Mucosa of stomach (tissue), 1 donor: ENCODE measurements at regions not wholly inside any gene's neighbourhood (a gene's known extent, or its start where the extent isn't known, plus 50 kb on each side); places are given as distances from the start of the nearest gene placed in this dataset.

Source experiments
- H3K27me3 ChIP-seq: one replicate; pipeline ENCODE4 v1.7.0; 2013; ENCODE audit warnings: mild to moderate bottlenecking, low read length; ENCODE audit not compliant: control insufficient read depth, insufficient read depth
- H3K36me3 ChIP-seq: one replicate; pipeline ENCODE4 v1.7.0; 2013; ENCODE audit warnings: low read length; ENCODE audit not compliant: control insufficient read depth, insufficient read depth
- H3K4me1 ChIP-seq: one replicate; pipeline ENCODE4 v1.7.0; 2013; ENCODE audit warnings: mild to moderate bottlenecking, low read length; ENCODE audit not compliant: control insufficient read depth, insufficient read depth
- H3K4me3 ChIP-seq: one replicate; pipeline ENCODE4 v1.7.0; 2013; ENCODE audit warnings: low read length
- H3K9ac ChIP-seq: one replicate; pipeline ENCODE4 v1.7.0; 2013; ENCODE audit warnings: mild to moderate bottlenecking, low read length, moderate library complexity
- H3K9me3 ChIP-seq: one replicate; pipeline ENCODE4 v1.7.0; 2013; ENCODE audit warnings: mild to moderate bottlenecking, low read length, moderate library complexity; ENCODE audit not compliant: control insufficient read depth
- donor health status: Pancreatic carcinoma.

- Histone ChIP-seq H3K9me3 (no peaks in the 10 kb centered on the region), H3K4me3 (no peak overlapping the region), H3K4me1 (no peaks in the 10 kb centered on the region), H3K36me3 (no peaks in the 10 kb centered on the region), H3K27me3 (no peaks in the 10 kb centered on the region), H3K9ac (no peak overlapping the region)
Observed at GRCh38 chr2:13877571-13877970, 754.9 kb upstream of the LRATD1 start.

- no peak overlapping the region for H3K9ac ChIP-seq
- H3K27me3 ChIP-seq, result no peaks in the 10 kb centered on the region
- H3K4me3 ChIP-seq, result no peak overlapping the region
- no peaks in the 10 kb centered on the region for H3K36me3 ChIP-seq
- no peaks in the 10 kb centered on the region for H3K4me1 ChIP-seq
- no peaks in the 10 kb centered on the region for H3K9me3 ChIP-seq
Observed at GRCh38 chr2:13884291-13884976, 748.1 kb upstream of the LRATD1 start.

DNA sequence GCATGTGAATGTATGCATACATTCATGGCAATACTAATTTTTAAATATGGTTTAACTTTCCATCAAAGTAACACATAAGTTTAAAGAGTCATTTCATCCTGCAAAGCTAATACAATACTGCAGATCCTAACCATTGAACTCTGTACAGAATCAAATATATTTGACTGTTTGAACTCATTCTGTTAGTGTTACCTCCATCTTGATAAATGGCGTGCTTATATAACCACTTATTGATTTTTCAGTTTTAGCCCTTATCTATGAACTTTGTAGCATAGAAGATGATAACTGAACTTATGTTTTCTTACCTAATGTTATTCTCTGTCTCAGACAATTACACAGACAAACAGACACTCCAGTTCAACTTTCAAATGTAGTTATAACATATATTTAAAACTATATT is 731.0 kb upstream of the LRATD1 start:
- Histone ChIP-seq H3K9me3 (no peaks in the 10 kb centered on the region), H3K27me3 (no peaks in the 10 kb centered on the region), H3K9ac (no peak overlapping the region), H3K4me1 (no peaks in the 10 kb centered on the region), H3K4me3 (no peak overlapping the region), H3K36me3 (no peaks in the 10 kb centered on the region)

DNA sequence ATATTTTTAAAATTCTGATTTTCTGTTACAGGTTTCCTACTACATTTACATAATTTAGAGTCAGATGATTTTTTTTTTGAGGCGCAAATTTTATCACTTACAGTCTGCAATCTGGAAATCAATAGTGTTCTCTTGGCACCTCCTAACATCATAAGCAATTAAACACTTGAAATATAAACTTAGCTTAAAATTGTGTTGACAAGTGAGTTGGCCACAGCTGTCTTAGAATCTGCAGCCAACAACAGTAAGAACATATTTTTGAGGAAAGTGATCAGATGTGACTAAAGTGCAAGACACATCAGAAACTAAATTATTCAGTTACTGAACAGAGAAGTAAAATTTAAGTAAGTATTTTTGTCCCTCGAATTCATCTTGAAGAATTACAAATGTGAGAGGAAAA is 726.7 kb upstream of the LRATD1 start:
- no peaks in the 10 kb centered on the region for H3K4me1 ChIP-seq
- H3K36me3 ChIP-seq, result no peaks in the 10 kb centered on the region
- no peak overlapping the region for H3K9ac ChIP-seq
- no peaks in the 10 kb centered on the region for H3K27me3 ChIP-seq
- no peaks in the 10 kb centered on the region for H3K9me3 ChIP-seq
- no peak overlapping the region for H3K4me3 ChIP-seq

DNA sequence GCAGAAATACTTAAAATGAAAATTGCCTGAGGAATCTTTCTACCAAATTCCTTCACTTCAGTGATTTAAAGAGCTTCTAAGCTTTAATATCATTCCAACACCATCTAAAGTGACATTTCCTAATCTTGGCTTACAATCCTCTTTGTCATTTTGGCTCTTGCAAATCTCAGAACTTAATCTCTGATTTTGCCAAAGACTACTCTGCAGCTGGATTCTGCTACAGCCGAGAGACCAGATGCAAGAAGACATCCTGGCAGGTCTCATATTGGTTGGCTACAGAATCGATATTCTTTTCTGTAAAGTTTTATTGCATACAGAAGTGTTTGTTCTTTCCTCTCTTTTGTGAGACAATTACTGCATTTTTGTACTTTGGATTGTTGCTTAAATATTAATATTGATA is 716.5 kb upstream of the LRATD1 start:
- Histone ChIP-seq H3K27me3 (no peaks in the 10 kb centered on the region), H3K9ac (no peak overlapping the region), H3K4me3 (no peak overlapping the region), H3K4me1 (no peaks in the 10 kb centered on the region), H3K9me3 (no peaks in the 10 kb centered on the region), H3K36me3 (no peaks in the 10 kb centered on the region)

DNA sequence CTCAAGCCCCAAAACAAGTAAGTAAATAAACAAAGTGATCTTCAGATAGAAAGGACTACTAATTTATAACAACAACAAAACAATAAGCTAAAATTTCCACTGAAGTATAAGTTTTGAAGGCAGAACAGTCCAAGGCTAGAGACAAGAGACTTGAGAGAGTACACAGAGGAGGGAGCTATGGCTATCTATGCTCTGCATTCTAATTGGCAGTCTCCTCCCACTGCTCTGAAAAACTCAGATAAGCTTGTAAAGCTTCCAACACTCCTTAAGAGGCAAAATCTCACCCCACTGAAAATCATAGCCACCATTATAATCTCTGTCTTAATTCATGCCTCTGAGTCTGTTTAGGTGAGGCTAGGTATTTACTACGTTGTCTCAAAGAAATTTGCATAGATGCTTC is 714.6 kb upstream of the LRATD1 start:
- no peak overlapping the region for H3K9ac ChIP-seq
- no peaks in the 10 kb centered on the region for H3K36me3 ChIP-seq
- H3K9me3 ChIP-seq, result no peaks in the 10 kb centered on the region
- H3K4me3 ChIP-seq, result no peak overlapping the region
- no peaks in the 10 kb centered on the region for H3K27me3 ChIP-seq
- no peaks in the 10 kb centered on the region for H3K4me1 ChIP-seq

GRCh38 chr2:13919981-13920382 is 712.5 kb upstream of the LRATD1 start:
- no peaks in the 10 kb centered on the region for H3K9me3 ChIP-seq
- H3K27me3 ChIP-seq, result no peaks in the 10 kb centered on the region
- H3K4me1 ChIP-seq, result no peaks in the 10 kb centered on the region
- no peak overlapping the region for H3K9ac ChIP-seq
- H3K4me3 ChIP-seq, result no peak overlapping the region
- no peaks in the 10 kb centered on the region for H3K36me3 ChIP-seq

GRCh38 chr2:13921245-13921644 is 711.3 kb upstream of the LRATD1 start:
- Histone ChIP-seq H3K27me3 (no peaks in the 10 kb centered on the region), H3K36me3 (no peaks in the 10 kb centered on the region), H3K4me3 (no peak overlapping the region), H3K4me1 (no peaks in the 10 kb centered on the region), H3K9ac (no peak overlapping the region), H3K9me3 (no peaks in the 10 kb centered on the region)

- H3K36me3 ChIP-seq, result no peaks in the 10 kb centered on the region
- no peak overlapping the region for H3K9ac ChIP-seq
- no peaks in the 10 kb centered on the region for H3K4me1 ChIP-seq
- no peaks in the 10 kb centered on the region for H3K27me3 ChIP-seq
- no peak overlapping the region for H3K4me3 ChIP-seq
- H3K9me3 ChIP-seq, result no peaks in the 10 kb centered on the region
Observed at GRCh38 chr2:13923823-13924222, 708.7 kb upstream of the LRATD1 start.

- Histone ChIP-seq H3K9ac (no peak overlapping the region), H3K36me3 (no peaks in the 10 kb centered on the region), H3K9me3 (no peaks in the 10 kb centered on the region), H3K4me1 (no peaks in the 10 kb centered on the region), H3K27me3 (no peaks in the 10 kb centered on the region), H3K4me3 (no peak overlapping the region)
Observed at GRCh38 chr2:13942111-13942510, 690.4 kb upstream of the LRATD1 start.

DNA sequence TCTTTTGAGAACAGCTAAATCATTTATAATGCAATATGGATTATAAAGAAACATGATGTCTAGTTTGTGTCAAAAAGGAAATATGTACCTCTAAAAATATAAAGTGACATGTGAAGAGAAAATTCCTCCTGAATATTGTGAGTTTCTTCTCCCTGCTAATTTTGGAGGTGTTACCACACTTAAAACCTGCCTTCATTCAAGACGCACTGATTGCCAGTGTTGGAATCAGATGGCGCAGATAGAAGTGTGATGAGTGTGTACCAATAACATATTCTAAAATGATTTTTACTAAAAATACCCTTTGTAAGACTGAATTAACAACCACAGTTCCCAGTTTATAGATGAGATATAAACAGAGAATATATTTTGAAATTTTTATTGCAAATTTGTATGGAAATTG is 681.8 kb upstream of the LRATD1 start:
- H3K4me3 ChIP-seq, result no peak overlapping the region
- no peaks in the 10 kb centered on the region for H3K4me1 ChIP-seq
- no peak overlapping the region for H3K9ac ChIP-seq
- H3K9me3 ChIP-seq, result no peaks in the 10 kb centered on the region
- no peaks in the 10 kb centered on the region for H3K27me3 ChIP-seq
- no peaks in the 10 kb centered on the region for H3K36me3 ChIP-seq

GRCh38 chr2:13968811-13969210 is 663.7 kb upstream of the LRATD1 start:
- H3K4me3 ChIP-seq, result no peak overlapping the region
- H3K9me3 ChIP-seq, result no peaks in the 10 kb centered on the region
- no peaks in the 10 kb centered on the region for H3K27me3 ChIP-seq
- H3K4me1 ChIP-seq, result no peaks in the 10 kb centered on the region
- no peak overlapping the region for H3K9ac ChIP-seq
- no peaks in the 10 kb centered on the region for H3K36me3 ChIP-seq

DNA sequence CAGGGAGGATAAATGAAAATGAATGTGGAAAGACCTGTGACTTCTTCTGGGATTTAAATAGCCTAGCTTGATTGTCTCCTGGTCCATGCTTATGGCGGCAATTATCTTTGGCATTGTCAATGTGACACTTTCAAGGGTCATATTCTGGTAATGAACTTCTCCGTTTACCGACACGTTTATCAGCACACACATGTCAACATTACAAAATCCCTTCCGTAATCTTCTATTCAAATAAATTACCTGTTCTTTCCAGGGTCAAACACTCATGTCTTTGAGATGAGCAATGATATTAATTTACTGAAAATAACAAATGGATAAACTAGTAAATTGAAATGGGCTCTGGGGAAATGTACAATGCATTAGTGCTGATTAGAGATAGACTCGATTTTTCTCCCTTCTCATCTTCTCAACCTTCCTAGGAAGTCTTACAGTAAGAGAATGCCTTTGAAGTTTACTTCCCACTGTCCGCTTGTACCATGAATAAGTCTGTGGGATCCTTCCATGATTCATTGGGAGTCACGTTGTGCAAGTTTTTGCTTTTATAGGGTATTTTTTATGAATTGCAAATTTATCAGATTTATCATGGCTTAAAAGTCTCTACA is 646.3 kb upstream of the LRATD1 start:
- no peak overlapping the region for H3K4me3 ChIP-seq
- no peak overlapping the region for H3K9ac ChIP-seq
- H3K27me3 ChIP-seq, result no peaks in the 10 kb centered on the region
- H3K9me3 ChIP-seq, result no peaks in the 10 kb centered on the region
- H3K4me1 ChIP-seq, result no peaks in the 10 kb centered on the region
- H3K36me3 ChIP-seq, result no peaks in the 10 kb centered on the region
